KMS-11 (cell line): ENCODE measurements at regions not wholly inside any gene's neighbourhood (a gene's known extent, or its start where the extent isn't known, plus 50 kb on each side); places are given as distances from the start of the nearest gene placed in this dataset.

Source experiments
- H2AFZ ChIP-seq: fragments of 200-600 bp; sonication (generic); 2 replicates; pipeline ENCODE4 v1.6.1; 2016; ENCODE audit warnings: antibody characterized with exemption, mixed run types, low read depth
- H3K27ac ChIP-seq: fragments of 200-600 bp; sonication (generic); 2 replicates; pipeline ENCODE4 v1.6.1; 2016; ENCODE audit warnings: mild to moderate bottlenecking, mixed run types
- H3K27me3 ChIP-seq: fragments of 200-600 bp; sonication (generic); 2 replicates; pipeline ENCODE4 v1.6.1; 2017; ENCODE audit warnings: mild to moderate bottlenecking, low read depth, mixed run types, moderate library complexity; ENCODE audit not compliant: insufficient read depth
- H3K36me3 ChIP-seq: fragments of 200-600 bp; sonication (generic); 2 replicates; pipeline ENCODE4 v1.6.1; 2017; ENCODE audit warnings: mild to moderate bottlenecking, mixed run types; ENCODE audit not compliant: insufficient read depth
- H3K4me1 ChIP-seq: fragments of 200-600 bp; sonication (generic); 2 replicates; pipeline ENCODE4 v1.6.1; 2016; ENCODE audit warnings: mild to moderate bottlenecking, low read depth, mixed run types; ENCODE audit not compliant: poor library complexity, severe bottlenecking
- H3K4me2 ChIP-seq: fragments of 200-600 bp; sonication (generic); 2 replicates; pipeline ENCODE4 v1.7.0; 2016; ENCODE audit warnings: mild to moderate bottlenecking, mixed run types
- H3K4me3 ChIP-seq: fragments of 200-600 bp; sonication (generic); IDR thresholded peaks from 2 replicates; pipeline ENCODE4 v1.6.1; 2017; ENCODE audit warnings: low read depth, low read length, mixed read lengths; ENCODE audit not compliant: insufficient read depth
- H3K79me2 ChIP-seq: fragments of 200-600 bp; sonication (generic); 2 replicates; pipeline ENCODE4 v1.6.1; 2016; ENCODE audit warnings: low read depth, mixed run types; ENCODE audit not compliant: insufficient read depth
- H3K9ac ChIP-seq: fragments of 200-600 bp; sonication (generic); 2 replicates; pipeline ENCODE4 v1.6.1; 2016; ENCODE audit warnings: mild to moderate bottlenecking, mixed run types
- H4K20me1 ChIP-seq: fragments of 200-600 bp; sonication (generic); 2 replicates; pipeline ENCODE4 v1.6.1; 2016; ENCODE audit warnings: mild to moderate bottlenecking, mixed run types; ENCODE audit not compliant: insufficient read depth
- CTCF ChIP-seq: fragments of 200-600 bp; sonication (generic); conservative IDR thresholded peaks from 2 replicates; pipeline ENCODE4 v1.6.1; 2017; ENCODE audit warnings: low read depth, mild to moderate bottlenecking, antibody characterized with exemption, low read length, moderate library complexity, mixed read lengths

DNA sequence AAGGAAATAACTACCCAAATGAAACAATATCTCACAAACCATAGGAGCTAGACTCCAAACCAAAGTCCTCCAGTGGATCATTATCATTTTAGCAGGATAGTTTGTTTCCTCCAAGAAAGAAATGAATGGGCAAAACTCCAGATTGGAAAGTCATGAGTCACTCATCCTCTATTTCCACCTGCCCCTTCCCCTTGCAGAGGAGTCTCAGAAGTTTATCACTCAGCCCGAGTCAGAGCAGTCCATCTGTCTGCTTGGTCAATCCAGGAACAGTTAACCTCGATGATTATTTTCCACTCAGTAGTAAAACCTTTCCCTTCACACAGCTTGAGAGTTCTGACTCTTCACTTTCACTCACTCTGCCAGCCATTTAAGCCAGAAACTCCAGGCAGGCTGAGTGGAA lies 462.2 kb downstream of the BCL11A start:
- no peaks in the 10 kb centered on the region for H3K79me2 ChIP-seq
- no peak overlapping the region for H3K4me3 ChIP-seq
- H3K27ac ChIP-seq = no peak overlapping the region
- no peaks in the 10 kb centered on the region for H4K20me1 ChIP-seq
- no peaks in the 10 kb centered on the region for H3K27me3 ChIP-seq
- TF ChIP-seq CTCF = no peak
- no peaks in the 10 kb centered on the region for H3K36me3 ChIP-seq
- no peak overlapping the region for H2AFZ ChIP-seq
- no peak overlapping the region for H3K9ac ChIP-seq
- H3K4me1 ChIP-seq = no peaks in the 10 kb centered on the region
- no peak overlapping the region for H3K4me2 ChIP-seq

DNA sequence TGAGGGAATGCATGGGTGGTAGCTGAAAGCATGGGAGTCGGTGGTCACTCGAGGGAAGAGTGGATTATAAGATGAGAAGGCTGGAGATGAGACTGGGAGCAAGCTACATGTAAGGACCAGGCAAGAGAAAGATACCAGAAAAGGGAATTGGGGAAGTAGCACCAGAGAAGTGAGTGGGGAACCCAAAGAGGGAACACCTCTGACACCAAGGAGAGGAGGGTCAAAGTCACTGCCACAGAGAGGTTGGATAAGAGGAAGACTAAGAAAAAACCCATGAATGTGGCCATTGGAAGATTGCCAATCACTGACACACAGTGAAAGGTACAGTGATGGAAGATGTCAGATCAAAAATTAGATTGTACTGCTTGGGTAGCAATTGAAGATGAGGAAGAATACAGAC lies 473.9 kb downstream of the BCL11A start:
- TF ChIP-seq CTCF = no peak
- no peak overlapping the region for H3K4me2 ChIP-seq
- H3K27me3 ChIP-seq = no peaks in the 10 kb centered on the region
- no peak overlapping the region for H3K9ac ChIP-seq
- H3K79me2 ChIP-seq = no peaks in the 10 kb centered on the region
- H3K36me3 ChIP-seq = no peaks in the 10 kb centered on the region
- no peaks in the 10 kb centered on the region for H4K20me1 ChIP-seq
- H3K4me1 ChIP-seq = no peaks in the 10 kb centered on the region
- H3K27ac ChIP-seq = no peak overlapping the region
- no peak overlapping the region for H2AFZ ChIP-seq
- no peak overlapping the region for H3K4me3 ChIP-seq

- no peak overlapping the region for H3K4me3 ChIP-seq
- H3K36me3 ChIP-seq = no peaks in the 10 kb centered on the region
- no peak overlapping the region for H3K9ac ChIP-seq
- no peak overlapping the region for H2AFZ ChIP-seq
- no peaks in the 10 kb centered on the region for H3K79me2 ChIP-seq
- no peaks in the 10 kb centered on the region for H3K4me1 ChIP-seq
- TF ChIP-seq CTCF = no peak
- H4K20me1 ChIP-seq = no peaks in the 10 kb centered on the region
- no peaks in the 10 kb centered on the region for H3K27me3 ChIP-seq
- H3K4me2 ChIP-seq = no peak overlapping the region
- no peak overlapping the region for H3K27ac ChIP-seq
Measured at GRCh38 chr2:60075048-60075447, 478.4 kb downstream of the BCL11A start.

GRCh38 chr2:60073201-60073600 lies 480.3 kb downstream of the BCL11A start:
- Histone ChIP-seq H3K79me2 (no peaks in the 10 kb centered on the region), H3K4me2 (no peak overlapping the region), H2AFZ (no peak overlapping the region), H3K4me3 (no peak overlapping the region), H3K27ac (no peak overlapping the region), H3K27me3 (no peaks in the 10 kb centered on the region), H4K20me1 (no peaks in the 10 kb centered on the region), H3K36me3 (no peaks in the 10 kb centered on the region), H3K9ac (no peak overlapping the region), H3K4me1 (no peaks in the 10 kb centered on the region)
- TF ChIP-seq CTCF = no peak

DNA sequence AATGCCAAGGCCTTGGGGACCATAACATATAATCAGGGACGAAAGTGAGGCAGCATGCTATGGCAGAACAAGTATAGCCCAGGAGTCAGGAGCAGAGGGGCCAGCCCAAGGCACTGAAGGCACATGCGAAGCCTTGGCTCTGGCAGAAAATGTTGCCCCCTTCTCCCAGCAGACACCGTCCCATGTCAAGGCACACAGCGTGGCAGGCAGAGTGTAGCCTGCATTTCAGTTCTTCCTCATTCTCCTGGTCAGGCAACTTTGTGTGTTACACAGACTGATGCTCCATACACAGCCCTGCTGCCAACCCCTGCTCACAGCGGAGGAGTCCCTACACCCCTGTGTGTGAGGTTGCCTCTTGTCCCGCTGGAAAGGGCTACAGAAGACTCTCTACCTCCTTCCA lies 480.8 kb downstream of the BCL11A start:
- no peak overlapping the region for H3K4me2 ChIP-seq
- H3K27me3 ChIP-seq = no peaks in the 10 kb centered on the region
- no peaks in the 10 kb centered on the region for H4K20me1 ChIP-seq
- no peak overlapping the region for H3K4me3 ChIP-seq
- TF ChIP-seq CTCF = no peak
- no peak overlapping the region for H3K27ac ChIP-seq
- H3K4me1 ChIP-seq = no peaks in the 10 kb centered on the region
- H3K36me3 ChIP-seq = no peaks in the 10 kb centered on the region
- H3K79me2 ChIP-seq = no peaks in the 10 kb centered on the region
- no peak overlapping the region for H3K9ac ChIP-seq
- H2AFZ ChIP-seq = no peak overlapping the region
